Ishikawa (cell line): ENCODE measurements at regions not wholly inside any gene's neighbourhood (a gene's known extent, or its start where the extent isn't known, plus 50 kb on each side); places are given as distances from the start of the nearest gene placed in this dataset.

Source experiments
- CEBPB ChIP-seq: IDR thresholded peaks from 2 replicates; pipeline ENCODE4 v1.6.1; 2012
- CREB1 ChIP-seq: IDR thresholded peaks from 2 replicates; pipeline ENCODE4 v1.6.1; 2012; ENCODE audit warnings: low read depth
- EGR1 ChIP-seq: IDR thresholded peaks from 2 replicates; pipeline ENCODE4 v1.6.1; 2012
- EP300 ChIP-seq: IDR thresholded peaks from 2 replicates; pipeline ENCODE4 v1.6.1; 2012; ENCODE audit warnings: borderline replicate concordance
- FOXM1 ChIP-seq: IDR thresholded peaks from 2 replicates; pipeline ENCODE4 v1.6.1; 2012; ENCODE audit warnings: low read depth, borderline replicate concordance
- MAX ChIP-seq: IDR thresholded peaks from 2 replicates; pipeline ENCODE4 v1.6.1; 2012
- NFIC ChIP-seq: IDR thresholded peaks from 2 replicates; pipeline ENCODE4 v1.6.1; 2012
- RAD21 ChIP-seq: IDR thresholded peaks from 2 replicates; pipeline ENCODE4 v1.6.1; 2012; ENCODE audit warnings: low read depth
- REST ChIP-seq: IDR thresholded peaks from 2 replicates; pipeline ENCODE4 v1.6.1; 2012; ENCODE audit warnings: low read depth, mild to moderate bottlenecking
- TAF1 ChIP-seq: IDR thresholded peaks from 2 replicates; pipeline ENCODE4 v1.6.1; 2012; ENCODE audit warnings: low read depth, mild to moderate bottlenecking
- TCF12 ChIP-seq: IDR thresholded peaks from 2 replicates; pipeline ENCODE4 v1.6.1; 2012; ENCODE audit warnings: low read depth
- TEAD4 ChIP-seq: IDR thresholded peaks from 2 replicates; pipeline ENCODE4 v1.6.1; 2012
- USF1 ChIP-seq: IDR thresholded peaks from 2 replicates; pipeline ENCODE4 v1.6.1; 2012
- YY1 ChIP-seq: IDR thresholded peaks from 2 replicates; pipeline ENCODE4 v1.6.1; 2012; ENCODE audit warnings: low read depth
- ZBTB7A ChIP-seq: IDR thresholded peaks from 2 replicates; pipeline ENCODE4 v1.6.1; 2012; ENCODE audit warnings: low read depth

- TF ChIP-seq CEBPB = no peak
- no peak for TF ChIP-seq NFIC
- no peak for TF ChIP-seq REST
- no peak for TF ChIP-seq TCF12
- no peak for TF ChIP-seq TAF1
- TF ChIP-seq RAD21 = no peak
- no peak for TF ChIP-seq EGR1
Measured at GRCh38 chr2:16881122-16881521, 215.5 kb upstream of the CYRIA start.

GRCh38 chr2:16871411-16871810, 205.8 kb upstream of the CYRIA start:
- TF ChIP-seq ZBTB7A (no peak), USF1 (no peak)

GRCh38 chr2:16870491-16871076, 204.9 kb upstream of the CYRIA start:
- TF ChIP-seq REST = no peak
- TF ChIP-seq TEAD4 = no peak
- no peak for TF ChIP-seq EP300
- TF ChIP-seq NFIC = no peak
- no peak for TF ChIP-seq CEBPB
- no peak for TF ChIP-seq TAF1
- no peak for TF ChIP-seq ZBTB7A
- no peak for TF ChIP-seq USF1
- no peak for TF ChIP-seq RAD21
- no peak for TF ChIP-seq MAX
- no peak for TF ChIP-seq TCF12
- no peak for TF ChIP-seq FOXM1
- no peak for TF ChIP-seq EGR1
- TF ChIP-seq YY1 = no peak

- TF ChIP-seq REST (no peak), CEBPB (no peak), YY1 (no peak), EP300 (no peak), ZBTB7A (no peak), CREB1 (no peak), MAX (no peak), FOXM1 (no peak), TAF1 (no peak), TEAD4 (no peak), TCF12 (no peak), USF1 (no peak), RAD21 (no peak), NFIC (no peak), EGR1 (no peak)
Measured at GRCh38 chr2:16869711-16870110, 204.1 kb upstream of the CYRIA start.

- TF ChIP-seq FOXM1 (no peak), ZBTB7A (no peak)
Measured at GRCh38 chr2:16862471-16862870, 196.8 kb upstream of the CYRIA start.
